ENCODE measurements at regions not wholly inside any gene's neighbourhood (a gene's known extent, or its start where the extent isn't known, plus 50 kb on each side); places are given as distances from the start of the nearest gene placed in this dataset.

DNA sequence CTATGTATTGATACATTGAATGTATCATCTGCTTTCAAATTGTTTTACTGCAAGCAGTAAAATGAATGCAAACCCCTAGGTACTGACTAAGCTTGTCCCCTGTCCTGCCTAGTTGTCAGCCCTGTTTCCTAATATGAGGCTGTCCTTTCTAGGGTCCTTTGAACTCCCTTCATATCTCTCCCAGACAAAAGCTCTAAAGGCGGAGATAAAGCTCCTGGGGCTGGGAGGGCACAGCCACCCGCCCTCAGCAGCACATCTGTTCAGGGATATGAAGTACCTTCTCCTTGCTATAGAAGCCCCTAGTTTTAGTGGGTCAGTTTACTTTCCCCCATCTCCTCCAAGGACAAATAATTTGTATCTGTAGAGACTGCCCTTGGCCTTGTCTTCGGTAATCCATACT lies 93.1 kb upstream of the ETS2 start:
- Histone ChIP-seq H3K27me3 (no peaks in the 10 kb centered on the region), H3K36me3 (no peaks in the 10 kb centered on the region), H3K4me3 (no peak overlapping the region), H3K27ac (no peak overlapping the region), H3K4me1 (no peaks in the 10 kb centered on the region), H3K9me3 (no peaks in the 10 kb centered on the region)
- 64 to 82% methylated on average over 3 of the region's 3 CpGs for WGBS, 2 donors
- intact Hi-C loops (cut with DNase I) = no loop called here
- FAIRE-seq (no peak), ATAC-seq (no peak), DNase-seq (no peak)
- TF ChIP-seq, protein P1, sequence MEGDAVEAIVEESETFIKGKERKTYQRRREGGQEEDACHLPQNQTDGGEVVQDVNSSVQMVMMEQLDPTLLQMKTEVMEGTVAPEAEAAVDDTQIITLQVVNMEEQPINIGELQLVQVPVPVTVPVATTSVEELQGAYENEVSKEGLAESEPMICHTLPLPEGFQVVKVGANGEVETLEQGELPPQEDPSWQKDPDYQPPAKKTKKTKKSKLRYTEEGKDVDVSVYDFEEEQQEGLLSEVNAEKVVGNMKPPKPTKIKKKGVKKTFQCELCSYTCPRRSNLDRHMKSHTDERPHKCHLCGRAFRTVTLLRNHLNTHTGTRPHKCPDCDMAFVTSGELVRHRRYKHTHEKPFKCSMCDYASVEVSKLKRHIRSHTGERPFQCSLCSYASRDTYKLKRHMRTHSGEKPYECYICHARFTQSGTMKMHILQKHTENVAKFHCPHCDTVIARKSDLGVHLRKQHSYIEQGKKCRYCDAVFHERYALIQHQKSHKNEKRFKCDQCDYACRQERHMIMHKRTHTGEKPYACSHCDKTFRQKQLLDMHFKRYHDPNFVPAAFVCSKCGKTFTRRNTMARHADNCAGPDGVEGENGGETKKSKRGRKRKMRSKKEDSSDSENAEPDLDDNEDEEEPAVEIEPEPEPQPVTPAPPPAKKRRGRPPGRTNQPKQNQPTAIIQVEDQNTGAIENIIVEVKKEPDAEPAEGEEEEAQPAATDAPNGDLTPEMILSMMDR (IDR thresholded peaks at IDR 0.05) = no peak

GRCh38 chr21:38714039-38714817 lies 91.5 kb upstream of the ETS2 start:
- Histone ChIP-seq H3K36me3 (no peaks in the 10 kb centered on the region), H3K9me3 (no peaks in the 10 kb centered on the region), H3K27ac (no peak overlapping the region), H3K4me3 (no peak overlapping the region), H3K4me1 (no peaks in the 10 kb centered on the region), H3K27me3 (no peaks in the 10 kb centered on the region)
- ATAC-seq = no peak
- no peak for FAIRE-seq
- no peak for DNase-seq
- intact Hi-C loops (cut with DNase I) = no loop called here
- TF ChIP-seq, protein P1 (IDR thresholded peaks at IDR 0.05) = no peak
- 55 to 76% methylated on average over 4 of the region's 4 CpGs for WGBS, 2 donors

DNA sequence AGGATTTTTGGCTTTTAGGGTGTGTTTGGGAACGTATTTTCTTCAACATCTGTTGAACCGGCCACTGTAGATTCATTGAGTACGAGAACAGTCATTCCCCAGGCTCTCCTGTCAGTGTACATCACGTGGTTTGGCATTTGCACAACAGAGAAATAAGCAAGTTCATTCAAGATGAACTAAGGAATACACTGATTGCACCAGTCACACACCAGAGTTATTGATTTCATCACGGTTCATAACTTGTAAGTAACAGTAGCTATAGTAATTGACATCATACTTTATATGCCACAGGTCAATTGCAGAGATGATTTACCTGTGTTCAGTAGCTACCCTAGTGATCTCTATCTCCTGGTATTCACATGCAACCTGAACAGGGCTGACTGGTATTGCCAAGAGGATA lies 90.7 kb upstream of the ETS2 start:
- FAIRE-seq (no peak), DNase-seq (no peak), ATAC-seq (no peak)
- TF ChIP-seq, protein P1 (IDR thresholded peaks at IDR 0.05) = no peak
- Histone ChIP-seq H3K4me3 (no peak overlapping the region), H3K27me3 (no peaks in the 10 kb centered on the region), H3K36me3 (no peaks in the 10 kb centered on the region), H3K27ac (no peak overlapping the region), H3K9me3 (no peaks in the 10 kb centered on the region), H3K4me1 (no peaks in the 10 kb centered on the region)
- intact Hi-C loops (cut with DNase I) = no loop called here
- 49 to 63% methylated on average over 5 of the region's 5 CpGs for WGBS, 2 donors

- TF ChIP-seq, protein P1 (IDR thresholded peaks at IDR 0.05) = no peak
- H3K27ac ChIP-seq = no peak overlapping the region
- no peak overlapping the region for H3K4me3 ChIP-seq
- no peaks in the 10 kb centered on the region for H3K9me3 ChIP-seq
- H3K36me3 ChIP-seq = no peaks in the 10 kb centered on the region
- 40 to 46% methylated on average over 2 of the region's 2 CpGs for WGBS, 2 donors
- intact Hi-C loops (cut with DNase I) = no loop called here
- H3K4me1 ChIP-seq = no peaks in the 10 kb centered on the region
- no peak for ATAC-seq
- no peaks in the 10 kb centered on the region for H3K27me3 ChIP-seq
- no peak for DNase-seq
- FAIRE-seq = no peak
These were observed 89.6 kb upstream of the ETS2 start for GRCh38 chr21:38716088-38716487.

- no peak for FAIRE-seq
- H3K4me1 ChIP-seq = no peaks in the 10 kb centered on the region
- ATAC-seq = no peak
- intact Hi-C loops (cut with DNase I) = no loop called here
- no peak overlapping the region for H3K4me3 ChIP-seq
- TF ChIP-seq, protein P1 (IDR thresholded peaks at IDR 0.05) = no peak
- no peaks in the 10 kb centered on the region for H3K9me3 ChIP-seq
- no peaks in the 10 kb centered on the region for H3K36me3 ChIP-seq
- DNase-seq = no peak
- WGBS, 2 donors = 82 to 93% methylated on average over 5 of the region's 5 CpGs
- no peaks in the 10 kb centered on the region for H3K27me3 ChIP-seq
- H3K27ac ChIP-seq = no peak overlapping the region
These were observed 88.8 kb upstream of the ETS2 start for GRCh38 chr21:38716942-38717341.

All from pancreas (tissue), 10 donors.